ENCODE measurements at regions not wholly inside any gene's neighbourhood (a gene's known extent, or its start where the extent isn't known, plus 50 kb on each side); places are given as distances from the start of the nearest gene placed in this dataset.
"Not testable (repeated sequence)": the region's sequence is repeated elsewhere in the genome, so short reads cannot be mapped to it uniquely, and the experiment has no call there.

- DNase-seq, result no peak
Measured at GRCh38 chr2:36302911-36303310, 52.7 kb upstream of the CRIM1 start.

DNA sequence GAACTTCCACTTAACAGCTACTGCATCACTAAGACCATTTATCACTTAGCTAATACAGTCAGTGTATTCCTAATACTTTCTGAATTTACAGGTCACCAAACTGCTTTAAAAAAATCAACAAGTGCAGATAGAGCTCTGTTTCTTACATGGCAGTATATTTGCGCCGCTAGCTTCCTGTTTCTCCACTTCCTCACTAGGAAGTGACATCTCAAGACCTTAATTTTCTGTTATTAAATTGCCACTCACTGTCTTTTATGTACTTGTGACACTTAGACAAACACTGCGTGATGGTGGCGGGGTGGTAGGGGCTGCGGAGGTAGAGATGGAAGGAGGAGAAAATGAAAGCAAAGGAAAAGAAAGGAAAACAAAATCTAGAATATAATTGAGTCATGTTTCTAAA is 53.7 kb upstream of the CRIM1 start:
- no peak for DNase-seq

DNA sequence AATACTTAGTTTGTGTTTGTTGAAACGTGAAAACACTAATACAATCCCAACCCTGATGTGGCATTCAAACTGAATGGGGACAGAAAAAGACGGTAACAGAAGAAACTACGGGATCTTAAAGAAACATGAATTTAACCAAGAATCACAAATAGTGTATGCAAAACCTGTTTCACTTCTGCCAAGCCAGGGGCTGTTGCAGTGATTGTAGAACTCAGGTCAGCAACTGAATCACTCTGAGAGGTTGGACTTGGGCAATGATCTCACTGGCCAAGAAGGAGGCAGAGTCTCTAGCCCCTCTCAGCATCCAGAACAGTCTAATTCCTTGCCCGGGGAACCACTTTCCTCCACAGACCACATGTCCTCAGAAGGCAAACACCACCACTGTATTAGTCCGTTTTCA is 54.9 kb upstream of the CRIM1 start:
- DNase-seq, result no peak

GRCh38 chr2:36296798-36297197 is 58.8 kb upstream of the CRIM1 start:
- DNase-seq, result no peak

GRCh38 chr2:36294316-36294721 is 61.3 kb upstream of the CRIM1 start:
- no peak for DNase-seq

DNA sequence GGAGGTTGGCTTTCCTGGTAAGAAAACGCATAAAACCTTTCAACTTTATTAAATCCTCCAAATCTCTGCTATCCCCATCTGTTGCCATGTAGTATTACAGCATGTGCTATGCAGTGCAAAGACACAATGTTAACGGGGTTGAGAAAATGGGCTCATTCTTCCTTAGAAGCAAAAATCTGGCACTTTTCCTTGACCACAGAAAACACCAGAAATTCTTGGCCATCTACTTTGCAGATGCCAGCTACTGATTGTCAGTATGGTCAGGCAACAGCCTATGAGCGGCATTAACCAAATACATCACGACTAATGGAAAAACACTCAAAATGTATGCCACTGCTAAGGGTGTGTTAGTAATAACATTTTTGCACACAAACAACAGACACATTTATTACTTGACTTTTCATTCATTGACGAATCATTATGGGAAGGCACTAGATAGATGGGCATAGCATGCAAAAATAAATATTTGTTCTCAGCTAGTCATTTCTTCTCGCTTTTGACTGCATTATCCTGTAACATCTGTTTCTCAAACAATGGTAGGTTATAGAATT is 65.2 kb upstream of the CRIM1 start:
- DNase-seq, result no peak

GRCh38 chr2:36289731-36290130 is 65.8 kb upstream of the CRIM1 start:
- no peak for DNase-seq

DNA sequence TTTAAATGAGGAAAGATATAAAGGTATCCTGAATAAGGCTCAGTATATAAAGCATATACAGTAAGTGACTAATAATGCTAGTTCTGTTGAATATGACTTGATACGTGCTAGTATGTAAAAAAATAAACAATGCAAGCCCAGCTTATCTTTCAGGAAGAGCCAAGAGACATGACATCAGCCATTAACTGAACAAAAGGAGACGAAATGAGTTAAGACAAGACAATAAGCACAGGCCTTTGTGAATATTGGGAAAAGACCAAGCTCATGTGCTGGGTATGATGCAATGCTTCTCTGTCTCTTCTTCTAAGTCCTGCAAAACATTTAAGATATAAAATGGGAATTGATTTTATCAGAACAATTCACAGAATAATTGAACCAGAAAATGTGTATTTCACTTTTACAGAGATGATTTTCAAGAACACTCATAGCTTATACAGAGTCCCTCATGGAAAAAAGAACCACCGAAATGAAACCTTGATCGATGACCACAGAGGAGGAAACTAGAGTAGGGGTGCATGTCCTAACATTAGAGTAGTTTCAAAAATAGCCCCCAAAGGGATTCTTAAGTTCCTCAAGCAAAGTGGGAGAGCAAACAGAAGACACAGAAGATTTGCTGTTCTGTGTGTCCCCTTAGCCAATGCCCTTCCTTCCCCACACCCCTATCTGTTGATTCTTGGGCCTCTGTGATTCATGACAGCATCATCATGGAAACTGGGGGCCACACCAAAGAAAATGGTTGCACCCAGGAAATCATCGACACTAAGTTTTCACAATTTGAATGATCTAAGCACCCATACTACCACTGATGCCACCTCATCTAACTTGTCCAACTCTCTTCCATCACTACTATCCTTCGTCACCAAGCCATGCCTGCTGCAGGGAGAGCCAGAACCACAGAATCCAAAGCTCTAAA is 68.0 kb upstream of the CRIM1 start:
- DNase-seq, result no peak

DNA sequence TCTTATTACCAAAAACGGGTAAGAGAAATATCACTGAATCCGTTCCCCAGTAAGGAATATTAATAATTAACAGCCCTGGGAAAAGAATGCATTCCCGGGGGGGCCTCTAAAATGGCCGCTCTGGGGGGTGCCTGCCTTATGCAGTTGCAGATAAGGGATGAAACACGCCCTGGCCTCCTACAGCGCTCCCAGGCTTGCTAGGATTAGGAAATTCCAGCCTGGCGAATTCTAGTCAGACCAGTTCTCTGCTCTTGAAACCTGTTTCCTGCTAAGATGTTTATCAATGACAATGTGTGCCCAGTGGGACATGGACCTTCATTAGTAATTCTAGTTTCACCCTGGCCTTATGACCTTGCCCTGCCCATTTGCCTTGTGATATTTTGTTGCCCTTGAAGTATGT is 76.1 kb upstream of the CRIM1 start:
- DNase-seq, result not testable (repeated sequence)

GRCh38 chr2:36277881-36278523 is 77.6 kb upstream of the CRIM1 start:
- DNase-seq, result no peak

DNA sequence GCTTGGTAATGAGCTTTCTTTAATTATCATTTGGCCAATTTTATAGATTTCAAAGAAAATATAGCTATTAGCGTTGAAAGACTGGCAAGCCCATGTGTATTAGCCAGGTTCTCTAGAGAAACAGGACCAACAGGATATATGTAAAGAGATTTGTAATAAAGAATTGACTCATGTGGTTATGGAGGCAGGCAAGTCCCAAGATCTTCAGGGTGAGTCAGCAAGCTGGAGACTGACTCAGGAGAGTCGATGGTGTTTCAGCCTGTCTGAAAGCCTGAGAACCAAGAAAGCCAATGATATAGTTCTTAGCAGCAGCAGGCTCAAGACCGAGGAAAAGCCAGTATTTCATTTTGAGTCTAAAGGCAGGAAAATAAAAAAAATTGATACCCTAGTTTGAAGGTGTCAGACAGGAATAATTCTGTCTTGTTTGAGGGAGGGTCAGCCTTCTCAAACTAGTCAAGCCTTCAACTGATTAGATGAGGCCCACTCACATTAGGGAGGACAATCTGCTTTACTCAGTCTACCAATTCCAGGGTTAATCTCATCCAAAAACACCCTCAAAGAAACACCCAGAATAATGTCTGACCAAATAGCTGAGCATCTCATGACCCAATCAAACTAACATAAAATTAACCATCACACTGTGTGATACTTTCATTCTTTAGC is 78.3 kb upstream of the CRIM1 start:
- no peak for DNase-seq

- no peak for DNase-seq
Measured at GRCh38 chr2:36271266-36271665, 84.3 kb upstream of the CRIM1 start.

DNA sequence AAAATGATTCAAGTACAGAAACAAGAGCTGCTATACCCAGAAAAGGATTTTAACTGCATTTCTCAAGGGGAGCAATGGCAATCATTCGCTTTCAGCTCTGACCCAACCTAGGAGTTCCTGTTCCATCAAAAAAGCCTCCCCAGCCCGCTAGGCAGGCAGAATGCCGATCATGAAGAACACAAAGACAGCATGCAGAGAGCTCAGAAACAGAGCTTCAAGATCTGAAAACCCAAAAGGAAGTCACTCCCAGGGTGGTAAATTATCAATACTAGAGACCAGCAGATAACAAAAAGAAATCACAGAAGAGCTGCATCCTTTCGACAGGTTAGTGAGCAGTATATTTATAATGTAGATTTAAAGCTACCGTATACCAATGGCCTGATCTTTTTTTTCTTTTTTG is 84.8 kb upstream of the CRIM1 start:
- no peak for DNase-seq

DNA sequence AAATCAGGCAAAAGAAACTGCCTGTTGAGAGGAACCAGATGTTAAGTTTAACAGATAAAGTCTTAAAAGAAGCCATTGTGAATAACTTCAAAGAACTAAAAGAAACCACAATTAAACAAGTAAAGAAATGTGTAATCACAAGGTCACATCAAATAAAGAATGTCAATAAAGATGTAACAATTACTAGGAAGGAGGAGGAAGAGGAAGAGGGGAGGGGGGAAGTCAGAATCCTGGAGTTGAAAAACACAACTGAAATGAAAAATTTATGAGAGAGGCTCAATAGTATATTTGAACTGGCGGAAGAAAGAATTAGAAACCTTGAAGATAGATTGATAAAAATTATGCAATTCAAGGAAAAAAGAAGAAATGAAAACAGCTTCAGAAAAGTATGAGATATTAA is 88.4 kb upstream of the CRIM1 start:
- no peak for DNase-seq

DNA sequence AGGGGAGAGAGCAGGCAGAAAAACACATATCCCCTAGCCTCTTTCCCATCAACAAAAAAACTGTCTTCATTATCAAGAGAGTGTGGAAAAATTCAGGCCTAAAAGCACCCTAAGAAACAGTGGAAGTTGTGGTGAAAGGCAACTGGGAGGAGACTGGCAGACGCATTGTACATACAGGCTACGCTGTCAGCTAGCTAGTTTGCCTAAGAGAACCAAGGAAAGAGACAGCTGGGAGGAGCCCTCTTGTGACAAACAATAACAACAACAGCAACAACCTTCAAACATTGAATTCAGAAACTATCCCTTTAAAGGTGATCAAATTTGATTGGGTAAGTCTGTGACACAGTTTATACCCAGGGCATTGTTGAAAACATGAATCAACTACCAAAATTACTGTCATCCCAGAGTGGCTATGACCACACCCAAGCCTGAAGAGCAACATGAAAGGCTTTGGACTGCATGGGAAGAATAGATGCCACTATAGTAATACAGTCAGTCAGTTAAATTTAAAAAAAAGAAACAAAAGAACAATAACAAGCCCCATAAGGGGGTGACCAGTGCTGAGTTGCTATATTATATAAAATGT is 88.9 kb upstream of the CRIM1 start:
- no peak for DNase-seq

GRCh38 chr2:36262581-36262980 is 93.0 kb upstream of the CRIM1 start:
- no peak for DNase-seq

GRCh38 chr2:36255863-36256262 is 99.7 kb upstream of the CRIM1 start:
- no peak for DNase-seq

GRCh38 chr2:36253086-36253485 is 102.5 kb upstream of the CRIM1 start:
- DNase-seq, result no peak

GRCh38 chr2:36246320-36246990 is 109.1 kb upstream of the CRIM1 start:
- DNase-seq, result no peak

- no peak for DNase-seq
Measured at GRCh38 chr2:36245651-36246050, 109.9 kb upstream of the CRIM1 start.

DNA sequence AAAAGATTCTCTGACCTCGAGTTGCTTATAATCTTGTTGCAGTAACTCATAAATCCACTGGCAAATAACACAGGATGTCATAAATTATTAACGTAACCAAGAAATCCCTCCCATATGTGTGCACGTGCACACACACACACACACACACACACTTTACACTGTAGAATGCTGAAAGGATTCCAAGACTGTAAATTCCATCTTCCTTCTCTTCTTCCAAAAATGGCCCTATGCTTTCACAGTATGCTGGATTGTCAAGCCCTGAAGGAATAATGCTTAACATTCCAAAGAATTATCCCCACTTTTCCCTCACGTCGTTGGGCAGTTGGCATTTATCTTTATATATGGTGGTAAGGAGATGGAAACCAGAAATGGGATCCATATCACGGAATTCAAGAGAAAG is 117.5 kb upstream of the CRIM1 start:
- no peak for DNase-seq

DNA sequence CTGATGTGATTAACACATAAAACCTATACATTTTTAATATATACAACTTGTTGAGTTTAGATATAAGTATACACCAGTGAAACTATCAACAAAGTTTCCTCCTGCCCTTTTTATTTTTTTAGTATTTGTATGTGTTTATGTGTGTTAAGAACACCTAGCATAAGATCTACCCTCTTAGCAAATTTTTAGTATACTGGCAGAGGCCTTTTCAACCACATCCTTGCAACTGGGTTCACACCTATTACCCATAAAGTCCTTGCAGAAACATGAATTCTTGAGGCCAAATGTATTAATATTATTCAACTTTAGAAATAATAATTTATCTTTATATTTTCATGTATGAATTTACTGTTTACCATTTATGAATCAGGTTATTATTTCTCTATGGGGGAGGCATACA is 119.7 kb upstream of the CRIM1 start:
- DNase-seq, result no peak

DNA sequence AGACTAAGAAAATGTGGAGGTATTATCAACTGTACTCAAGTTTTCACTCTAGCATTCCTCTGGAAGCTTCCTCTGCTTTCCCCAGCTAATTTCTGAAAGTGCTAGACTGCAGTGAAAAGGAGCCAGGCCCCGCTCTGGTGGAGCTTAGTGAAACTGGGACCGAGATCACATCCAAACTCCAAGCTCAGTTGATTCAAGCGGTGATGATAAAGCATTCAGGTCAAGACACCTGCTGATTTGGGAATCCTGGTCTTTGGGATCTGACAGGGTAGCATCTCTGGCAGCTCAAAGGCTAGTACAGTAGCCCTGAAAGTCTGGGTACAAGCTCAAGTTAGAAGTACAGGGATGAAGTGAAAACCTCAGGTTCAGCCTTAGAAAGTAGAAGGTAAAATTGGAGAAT is 120.2 kb upstream of the CRIM1 start:
- DNase-seq, result no peak

Measured in right hindlimb (tissue), 1 donor.